Right lobe of liver (tissue), 6 donors: ENCODE measurements at regions not wholly inside any gene's neighbourhood (a gene's known extent, or its start where the extent isn't known, plus 50 kb on each side); places are given as distances from the start of the nearest gene placed in this dataset.

Source experiments
- ATAC-seq, 4 donors: fragments of 200-7000 bp; cut with Tn5 transposase; one replicate each; pipeline ENCODE4 v1.9.1; 2020; ENCODE audit warnings: mild to moderate bottlenecking in 4 of 4, moderate library complexity in 4 of 4
- DNase-seq, 3 donors: peaks; one replicate each; pipeline ENCODE4 v3.0.0-alpha.2; 2020
- H3K27ac ChIP-seq, 3 donors: fragments of 200-600 bp; one replicate each; pipeline ENCODE4 v1.8.0; 2022
- H3K27me3 ChIP-seq, 2 donors: fragments of 200-600 bp; one replicate each; pipeline ENCODE4 v1.8.0; 2022
- H3K36me3 ChIP-seq, 4 donors: fragments of 200-600 bp; sonication (generic) in 1 of 4; one replicate each; pipeline versions ENCODE4 v1.5.1 to v1.8.0; 2017 to 2022; ENCODE audit warnings: control low read depth in 1 of 4
- H3K4me1 ChIP-seq, 4 donors: fragments of 200-600 bp; sonication (generic) in 1 of 4; one replicate each; pipeline versions ENCODE4 v1.5.1 to v1.8.0; 2017 to 2022; ENCODE audit warnings: control low read depth in 1 of 4
- H3K4me3 ChIP-seq, 3 donors: fragments of 200-600 bp; one replicate each; pipeline ENCODE4 v1.8.0; 2022
- H3K9me3 ChIP-seq, 4 donors: fragments of 200-600 bp; sonication (generic) in 1 of 4; one replicate each; pipeline versions ENCODE4 v1.5.1 to v1.8.0; 2017 to 2022; ENCODE audit warnings: control low read depth in 1 of 4
- POLR2A ChIP-seq: fragments of 450-650 bp; IDR thresholded peaks from one replicate; pipeline ENCODE4 v1.6.1; 2017; ENCODE audit warnings: antibody characterized with exemption, mild to moderate bottlenecking
- WGBS: methylation state at CpG from one replicate; pipeline ENCODE4 v1.1.6; 2018; ENCODE audit warnings: low coverage, low lambda C conversion rate; ENCODE audit not compliant: insufficient coverage; ENCODE audit errors: missing lambda C conversion rate; 5-methylcytosine and 5-hydroxymethylcytosine counted together
- intact Hi-C, 2 donors: fragments of 100-400 bp; cut with DNase I; formaldehyde crosslinking; loops; one replicate each; pipeline versions ENCODE4 v1.11.2 to v1.14.1; 2022
- TF ChIP-seq, protein P1 (sequence below), 4 donors: fragments of 200-600 bp in 3 of 4; fragments of 450-650 bp in 1 of 4; IDR thresholded peaks; one replicate each; pipeline versions ENCODE4 v1.5.1 to v1.8.0; 2016 to 2022; ENCODE audit warnings: antibody characterized with exemption in 4 of 4, mild to moderate bottlenecking in 2 of 4
- donor health status: DM: no; HTN: yes; CAD: no.
- donor health status: DM: no; HTN: no; CAD: no.
- donor health status: DM: no; HTN: no; CAD: no.
- donor health status: DM: no; HTN: yes; CAD: no.
- donor health status: DM: no; HTN: yes; CAD: no.

DNA sequence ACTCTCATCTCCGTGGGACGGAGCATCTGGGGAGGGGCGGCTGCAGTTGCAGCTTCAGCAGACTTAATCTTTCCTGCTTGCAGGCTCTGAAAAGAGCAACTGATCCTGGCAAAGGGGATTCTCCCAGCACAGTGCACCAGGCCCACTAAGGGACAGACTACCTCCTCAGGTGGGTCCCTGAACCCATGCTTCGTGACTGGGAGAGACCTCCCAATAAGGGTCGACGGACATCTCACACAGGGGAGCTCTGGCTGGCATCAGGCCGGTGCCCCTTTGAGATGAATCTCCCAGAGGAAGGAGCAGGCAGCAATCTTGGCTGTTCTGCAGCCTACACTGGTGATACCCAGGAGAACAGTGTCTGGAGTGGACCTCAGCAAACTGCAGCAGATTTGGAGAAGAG lies 303.3 kb upstream of the FGF16 start:
- Histone ChIP-seq H3K9me3 (no peaks in the 10 kb centered on the region), H3K4me1 (no peaks in the 10 kb centered on the region), H3K4me3 (no peak overlapping the region), H3K27me3 (no peaks in the 10 kb centered on the region), H3K36me3 (no peaks in the 10 kb centered on the region), H3K27ac (no peak overlapping the region)
- TF ChIP-seq, protein P1, sequence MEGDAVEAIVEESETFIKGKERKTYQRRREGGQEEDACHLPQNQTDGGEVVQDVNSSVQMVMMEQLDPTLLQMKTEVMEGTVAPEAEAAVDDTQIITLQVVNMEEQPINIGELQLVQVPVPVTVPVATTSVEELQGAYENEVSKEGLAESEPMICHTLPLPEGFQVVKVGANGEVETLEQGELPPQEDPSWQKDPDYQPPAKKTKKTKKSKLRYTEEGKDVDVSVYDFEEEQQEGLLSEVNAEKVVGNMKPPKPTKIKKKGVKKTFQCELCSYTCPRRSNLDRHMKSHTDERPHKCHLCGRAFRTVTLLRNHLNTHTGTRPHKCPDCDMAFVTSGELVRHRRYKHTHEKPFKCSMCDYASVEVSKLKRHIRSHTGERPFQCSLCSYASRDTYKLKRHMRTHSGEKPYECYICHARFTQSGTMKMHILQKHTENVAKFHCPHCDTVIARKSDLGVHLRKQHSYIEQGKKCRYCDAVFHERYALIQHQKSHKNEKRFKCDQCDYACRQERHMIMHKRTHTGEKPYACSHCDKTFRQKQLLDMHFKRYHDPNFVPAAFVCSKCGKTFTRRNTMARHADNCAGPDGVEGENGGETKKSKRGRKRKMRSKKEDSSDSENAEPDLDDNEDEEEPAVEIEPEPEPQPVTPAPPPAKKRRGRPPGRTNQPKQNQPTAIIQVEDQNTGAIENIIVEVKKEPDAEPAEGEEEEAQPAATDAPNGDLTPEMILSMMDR (IDR thresholded peaks at IDR 0.05), result no peak
- TF ChIP-seq POLR2A, result no peak
- WGBS, result 44% methylated on average over 3 of the region's 7 CpGs
- ATAC-seq (no peak), DNase-seq (no peak)
- intact Hi-C loops, result no loop called here

DNA sequence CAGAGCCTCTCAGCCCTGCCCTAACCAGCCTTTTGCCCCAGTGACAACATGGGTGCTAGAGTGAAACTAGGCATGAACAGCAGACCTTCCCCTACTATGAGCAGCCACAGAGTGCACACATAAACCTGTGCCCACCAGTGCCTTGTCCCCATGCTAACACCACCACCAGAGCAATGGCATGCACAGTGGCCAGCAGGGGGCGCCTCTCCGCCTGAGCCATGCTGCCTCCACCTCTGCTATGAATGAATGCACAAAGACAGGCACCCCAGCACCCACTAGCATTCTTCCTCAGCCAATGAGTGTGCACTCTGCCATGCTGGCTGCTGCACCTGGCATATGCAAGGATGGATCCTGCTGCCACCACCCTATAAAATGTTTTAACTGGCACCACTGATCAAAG lies 286.9 kb upstream of the FGF16 start:
- no peaks in the 10 kb centered on the region for H3K36me3 ChIP-seq
- no CpG with 5 or more reads among the region's 2 CpGs for WGBS
- H3K4me3 ChIP-seq, result no peak overlapping the region
- no peaks in the 10 kb centered on the region for H3K4me1 ChIP-seq
- TF ChIP-seq POLR2A, result no peak
- TF ChIP-seq, protein P1 (IDR thresholded peaks at IDR 0.05), result peak in 2 of 4 donors; percentile 29 to 46
- no peaks in the 10 kb centered on the region for H3K9me3 ChIP-seq
- DNase-seq (peak in 1 of 3 donors; percentile 19), ATAC-seq (peak in 1 of 4 donors; percentile 17)
- H3K27ac ChIP-seq, result no peak overlapping the region
- H3K27me3 ChIP-seq, result no peaks in the 10 kb centered on the region
- intact Hi-C loops, result no loop called here

DNA sequence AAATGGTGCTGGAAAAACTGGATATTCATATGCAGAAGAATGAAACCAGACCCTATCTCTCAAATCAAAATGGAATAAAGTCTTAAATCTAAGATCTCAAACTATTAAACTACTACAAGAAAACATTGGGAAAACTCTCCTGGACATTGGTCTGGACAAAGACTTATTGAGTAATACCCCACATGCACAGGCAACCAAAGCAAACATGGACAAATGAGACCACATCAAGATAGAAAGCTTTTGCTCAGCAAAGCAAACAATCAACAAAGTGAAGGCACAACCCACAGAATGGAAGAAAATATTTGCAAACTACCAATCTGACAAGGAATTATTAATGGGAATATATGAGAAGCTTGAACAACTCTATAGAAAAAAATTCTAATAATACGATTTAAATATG lies 284.4 kb upstream of the FGF16 start:
- intact Hi-C loops, result no loop called here
- WGBS, result 80% methylated on average over 1 of the region's 1 CpG
- Histone ChIP-seq H3K4me1 (no peaks in the 10 kb centered on the region), H3K27ac (peak overlapping the region in 1 of 3 donors; percentile 19), H3K9me3 (no peaks in the 10 kb centered on the region), H3K4me3 (no peak overlapping the region), H3K36me3 (no peaks in the 10 kb centered on the region), H3K27me3 (peaks cover 0 to 3% of the 10 kb centered on the region in 2 donors)
- DNase-seq (no peak), ATAC-seq (peak; percentile 64 to 81 (median 70))
- no peak for TF ChIP-seq POLR2A
- TF ChIP-seq, protein P1 (IDR thresholded peaks at IDR 0.05), result no peak

DNA sequence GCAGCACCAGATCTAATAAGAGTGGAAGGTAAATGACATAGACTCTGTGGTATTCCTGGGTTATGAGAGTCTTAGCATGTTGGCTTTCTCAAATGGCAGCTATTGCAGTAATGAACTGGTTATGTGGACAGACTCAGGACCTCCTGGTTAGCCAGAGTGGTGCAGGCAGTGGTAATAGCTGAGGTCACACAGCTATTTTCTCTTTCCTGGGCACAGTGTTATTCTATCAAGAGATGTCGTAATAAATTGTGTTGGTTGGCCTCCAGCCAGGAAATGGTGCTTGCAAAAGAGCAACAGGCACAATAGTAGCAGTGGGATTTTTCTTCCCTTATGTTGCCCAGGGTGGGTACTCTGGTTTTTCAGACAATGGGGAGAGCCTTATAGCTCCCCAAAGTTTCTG lies 279.2 kb upstream of the FGF16 start:
- ATAC-seq, result peak; percentile 87 to 92 (median 88)
- intact Hi-C loops, result no loop called here
- WGBS, result 14% methylated on average over 1 of the region's 1 CpG
- no peak overlapping the region for H3K4me3 ChIP-seq
- no peaks in the 10 kb centered on the region for H3K36me3 ChIP-seq
- TF ChIP-seq, protein P1 (IDR thresholded peaks at IDR 0.05), result no peak
- TF ChIP-seq POLR2A, result no peak
- H3K9me3 ChIP-seq, result no peaks in the 10 kb centered on the region
- H3K27me3 ChIP-seq, result peaks cover 0 to 3% of the 10 kb centered on the region in 2 donors
- H3K4me1 ChIP-seq, result no peaks in the 10 kb centered on the region
- no peak overlapping the region for H3K27ac ChIP-seq
- peak; percentile 33 to 68 (median 58) for DNase-seq
